ENCODE measurements at regions not wholly inside any gene's neighbourhood (a gene's known extent, or its start where the extent isn't known, plus 50 kb on each side); places are given as distances from the start of the nearest gene placed in this dataset.

DNA sequence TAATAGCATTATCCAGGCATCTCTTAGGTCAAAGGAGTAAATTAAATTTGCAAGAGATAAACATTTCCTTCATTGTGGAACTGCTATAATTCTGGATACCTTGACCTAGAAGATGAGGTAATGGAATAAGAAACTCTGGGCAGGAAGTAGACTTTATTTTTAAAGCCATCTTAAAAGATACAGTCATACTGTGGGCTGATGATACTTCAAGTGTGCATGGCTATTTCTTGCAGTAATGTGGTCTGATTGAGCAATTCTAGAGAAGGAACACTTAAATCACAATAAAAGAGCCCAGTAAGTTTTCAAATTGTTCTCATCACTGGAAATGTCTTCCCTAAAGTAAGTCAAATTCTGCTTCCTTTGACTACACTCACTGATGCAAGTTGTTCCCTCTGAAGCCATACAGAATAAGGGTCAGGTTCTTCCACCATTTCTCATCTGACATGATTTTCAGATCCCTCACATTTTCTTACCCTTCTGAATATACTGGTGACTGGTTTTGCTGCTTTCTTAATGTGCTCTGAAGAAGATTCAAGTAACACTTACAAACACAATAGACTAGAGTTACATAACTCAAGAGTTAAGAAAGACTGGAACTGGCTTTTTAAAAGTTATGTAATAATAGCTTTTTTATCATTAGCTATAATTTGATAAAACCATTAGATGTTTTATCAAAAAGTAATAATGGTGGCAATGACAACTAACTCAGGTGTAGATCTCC lies 62.6 kb upstream of the TMEM244 start:
- Mint-ChIP-seq H3K4me3 (ENCODE audit: unreplicated experiment) (no peak overlapping the region), H3K9me3 (ENCODE audit: unreplicated experiment) (no peaks in the 10 kb centered on the region), H3K27ac (ENCODE audit: low read depth, unreplicated experiment) (no peak overlapping the region), H3K36me3 (ENCODE audit: insufficient read depth, unreplicated experiment) (no peaks in the 10 kb centered on the region), H3K4me1 (ENCODE audit: insufficient read depth, unreplicated experiment) (no peaks in the 10 kb centered on the region), H3K27me3 (ENCODE audit: insufficient read depth, unreplicated experiment) (no peaks in the 10 kb centered on the region)
- CTCF ChIA-PET = interaction anchor here (0.6 to 1.0 kb wide), 2 partner anchors 94 to 98 kb away, joined by 3 read pairs; no protein-coding TSS in a partner anchor
- TF ChIP-seq, protein P1, sequence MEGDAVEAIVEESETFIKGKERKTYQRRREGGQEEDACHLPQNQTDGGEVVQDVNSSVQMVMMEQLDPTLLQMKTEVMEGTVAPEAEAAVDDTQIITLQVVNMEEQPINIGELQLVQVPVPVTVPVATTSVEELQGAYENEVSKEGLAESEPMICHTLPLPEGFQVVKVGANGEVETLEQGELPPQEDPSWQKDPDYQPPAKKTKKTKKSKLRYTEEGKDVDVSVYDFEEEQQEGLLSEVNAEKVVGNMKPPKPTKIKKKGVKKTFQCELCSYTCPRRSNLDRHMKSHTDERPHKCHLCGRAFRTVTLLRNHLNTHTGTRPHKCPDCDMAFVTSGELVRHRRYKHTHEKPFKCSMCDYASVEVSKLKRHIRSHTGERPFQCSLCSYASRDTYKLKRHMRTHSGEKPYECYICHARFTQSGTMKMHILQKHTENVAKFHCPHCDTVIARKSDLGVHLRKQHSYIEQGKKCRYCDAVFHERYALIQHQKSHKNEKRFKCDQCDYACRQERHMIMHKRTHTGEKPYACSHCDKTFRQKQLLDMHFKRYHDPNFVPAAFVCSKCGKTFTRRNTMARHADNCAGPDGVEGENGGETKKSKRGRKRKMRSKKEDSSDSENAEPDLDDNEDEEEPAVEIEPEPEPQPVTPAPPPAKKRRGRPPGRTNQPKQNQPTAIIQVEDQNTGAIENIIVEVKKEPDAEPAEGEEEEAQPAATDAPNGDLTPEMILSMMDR (IDR thresholded peaks at IDR 0.05; ENCODE audit: unreplicated experiment) = no peak
- POLR2A ChIA-PET = no interaction called here
- BruUV-seq (replicated peaks) = no TSS peak
- intact Hi-C loops (cut with micrococcal nuclease) = no loop called here
- DNase-seq (ENCODE audit: unreplicated experiment) = no peak

DNA sequence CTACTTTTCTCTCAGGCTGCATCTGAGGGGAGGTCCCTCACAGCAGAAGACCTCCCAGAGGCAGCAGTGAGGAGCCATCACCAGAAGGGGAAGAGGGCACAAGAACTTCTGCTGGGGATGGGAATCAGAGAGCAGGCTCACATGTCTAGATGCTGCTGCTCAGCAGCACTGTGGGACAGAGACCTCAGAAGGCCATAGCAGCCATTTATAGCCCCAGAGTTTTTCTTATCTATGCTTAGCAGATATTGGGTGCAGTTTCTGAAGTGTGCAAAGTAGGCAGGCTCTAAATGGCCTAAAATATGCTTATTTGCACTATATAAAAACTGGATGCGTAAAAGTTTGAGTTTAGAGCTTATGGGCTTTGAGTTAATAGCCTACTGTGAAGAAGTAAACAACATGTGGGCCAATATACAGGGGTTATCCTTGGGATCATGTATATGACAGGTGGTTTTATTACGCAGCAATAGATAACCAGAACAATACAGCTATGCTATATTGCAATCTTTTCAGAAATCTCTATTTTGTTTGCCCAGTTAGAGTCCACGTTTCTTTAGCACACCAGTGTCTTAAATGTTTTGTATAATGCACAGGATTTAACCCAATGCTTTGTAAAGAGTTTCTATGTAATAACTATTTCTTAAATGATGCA lies 60.2 kb upstream of the TMEM244 start:
- no TSS peak for BruUV-seq (replicated peaks)
- no peak for DNase-seq (ENCODE audit: unreplicated experiment)
- ChIA-PET POLR2A (no interaction called here), CTCF (interaction anchor here (0.5 to 1.8 kb wide), 6 partner anchors 8 to 100 kb away, joined by 3 to 5 read pairs (median 3); no protein-coding TSS in a partner anchor)
- Mint-ChIP-seq H3K27me3 (ENCODE audit: insufficient read depth, unreplicated experiment) (no peaks in the 10 kb centered on the region), H3K4me1 (ENCODE audit: insufficient read depth, unreplicated experiment) (no peaks in the 10 kb centered on the region), H3K36me3 (ENCODE audit: insufficient read depth, unreplicated experiment) (no peaks in the 10 kb centered on the region), H3K4me3 (ENCODE audit: unreplicated experiment) (no peak overlapping the region), H3K27ac (ENCODE audit: low read depth, unreplicated experiment) (no peak overlapping the region), H3K9me3 (ENCODE audit: unreplicated experiment) (no peaks in the 10 kb centered on the region)
- TF ChIP-seq, protein P1 (IDR thresholded peaks at IDR 0.05; ENCODE audit: unreplicated experiment) = no peak
- intact Hi-C loops (cut with micrococcal nuclease) = no loop called here

DNA sequence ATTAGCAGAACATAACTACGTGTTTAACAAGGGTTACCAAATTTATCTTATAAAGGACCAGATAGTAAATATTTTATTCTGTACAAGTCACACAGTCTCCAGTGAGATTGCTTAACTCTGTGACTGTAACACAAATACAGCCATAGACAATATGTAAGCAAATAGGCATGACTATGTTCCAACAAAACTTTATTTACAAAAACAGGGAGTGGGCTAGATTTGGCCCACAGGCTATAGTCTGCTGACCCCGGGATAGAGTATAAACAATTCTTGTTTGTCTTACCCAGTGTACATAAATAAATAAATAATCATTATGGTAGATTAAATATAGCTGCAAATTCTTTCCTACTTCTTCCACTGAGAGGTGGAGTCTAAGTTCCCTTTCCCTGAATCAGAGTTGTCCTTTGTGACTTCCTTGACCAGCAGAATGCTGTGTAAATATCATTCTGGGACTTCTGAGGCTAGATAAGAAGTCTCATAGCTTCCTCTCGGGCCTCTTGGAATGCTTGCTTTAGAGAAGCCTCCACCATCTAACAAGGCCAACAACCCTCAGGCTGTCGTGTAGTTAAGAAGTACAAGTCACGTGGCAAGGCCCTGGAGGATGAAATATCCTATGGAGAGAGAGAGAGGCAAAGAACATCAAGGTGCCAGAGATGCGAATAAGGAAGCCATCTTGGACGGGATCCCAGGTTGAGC lies 59.1 kb upstream of the TMEM244 start:
- DNase-seq (ENCODE audit: unreplicated experiment) = no peak
- no peaks in the 10 kb centered on the region for H3K4me1 Mint-ChIP-seq (ENCODE audit: insufficient read depth, unreplicated experiment)
- no peaks in the 10 kb centered on the region for H3K9me3 Mint-ChIP-seq (ENCODE audit: unreplicated experiment)
- CTCF ChIA-PET = interaction anchor here (0.5 to 1.8 kb wide), 6 partner anchors 9 to 512 kb away, joined by 3 to 5 read pairs (median 3); no protein-coding TSS in a partner anchor
- intact Hi-C loops (cut with micrococcal nuclease) = no loop called here
- H3K36me3 Mint-ChIP-seq (ENCODE audit: insufficient read depth, unreplicated experiment) = no peaks in the 10 kb centered on the region
- BruUV-seq (replicated peaks) = no TSS peak
- H3K27ac Mint-ChIP-seq (ENCODE audit: low read depth, unreplicated experiment) = no peak overlapping the region
- H3K4me3 Mint-ChIP-seq (ENCODE audit: unreplicated experiment) = no peak overlapping the region
- TF ChIP-seq, protein P1 (IDR thresholded peaks at IDR 0.05; ENCODE audit: unreplicated experiment) = no peak
- no peaks in the 10 kb centered on the region for H3K27me3 Mint-ChIP-seq (ENCODE audit: insufficient read depth, unreplicated experiment)
- POLR2A ChIA-PET = no interaction called here

DNA sequence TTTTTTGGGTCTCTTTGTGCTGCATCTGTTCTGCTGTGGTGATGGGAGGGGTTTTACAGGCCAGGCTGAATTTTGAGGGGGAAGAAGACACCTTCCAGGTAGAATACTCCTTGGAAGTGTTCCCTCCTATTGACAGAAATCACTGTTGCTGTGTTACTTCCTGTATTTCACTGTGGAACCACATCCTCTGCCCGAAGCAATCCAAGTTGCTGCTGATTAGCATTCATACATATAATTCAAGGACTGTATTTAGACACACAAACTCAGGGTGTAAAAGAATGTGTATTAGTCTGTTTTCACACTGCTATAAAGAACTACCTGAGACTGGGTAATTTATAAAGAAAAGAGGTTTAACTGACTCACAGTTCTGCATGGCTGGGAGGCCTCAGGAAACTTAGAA lies 50.6 kb upstream of the TMEM244 start:
- no peak for DNase-seq (ENCODE audit: unreplicated experiment)
- Mint-ChIP-seq H3K27me3 (ENCODE audit: insufficient read depth, unreplicated experiment) (no peaks in the 10 kb centered on the region), H3K4me1 (ENCODE audit: insufficient read depth, unreplicated experiment) (no peaks in the 10 kb centered on the region), H3K4me3 (ENCODE audit: unreplicated experiment) (no peak overlapping the region), H3K36me3 (ENCODE audit: insufficient read depth, unreplicated experiment) (no peaks in the 10 kb centered on the region), H3K27ac (ENCODE audit: low read depth, unreplicated experiment) (no peak overlapping the region), H3K9me3 (ENCODE audit: unreplicated experiment) (no peaks in the 10 kb centered on the region)
- TF ChIP-seq, protein P1 (IDR thresholded peaks at IDR 0.05; ENCODE audit: unreplicated experiment) = no peak
- POLR2A ChIA-PET = interaction anchor here (0.6 kb wide), 1 partner anchor 23 kb away, joined by 3 read pairs; no protein-coding TSS in a partner anchor
- CTCF ChIA-PET = no interaction called here
- no TSS peak for BruUV-seq (replicated peaks)
- intact Hi-C loops (cut with micrococcal nuclease) = no loop called here
